ENCODE measurements at regions not wholly inside any gene's neighbourhood (a gene's known extent, or its start where the extent isn't known, plus 50 kb on each side); places are given as distances from the start of the nearest gene placed in this dataset.

DNA sequence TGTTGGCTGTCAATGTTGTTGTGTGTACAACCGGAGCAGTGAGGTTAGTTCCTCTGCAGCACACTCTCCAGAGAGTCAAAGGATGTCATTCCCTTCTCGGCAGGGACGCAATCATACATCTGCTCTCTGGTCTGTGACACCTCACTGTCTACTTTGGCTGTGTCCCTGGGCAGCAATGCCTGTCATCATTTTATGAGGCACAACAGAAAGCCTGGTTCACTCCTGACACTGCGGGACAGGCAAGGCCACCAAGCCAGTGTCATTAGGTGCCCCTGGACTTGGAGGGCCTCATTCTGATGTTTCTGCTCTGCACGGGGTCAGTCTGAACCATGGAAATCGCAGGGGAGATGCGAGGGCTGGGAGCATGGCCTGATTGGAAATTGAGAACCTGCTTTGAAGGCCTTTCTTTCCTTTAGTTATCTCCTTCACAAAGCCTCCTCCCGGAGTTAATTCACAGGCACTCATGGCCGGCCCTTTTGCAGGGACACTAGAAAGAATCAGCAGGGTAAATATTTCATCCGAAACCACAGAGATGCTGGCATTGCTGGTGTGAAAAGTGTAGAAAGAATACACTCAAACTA, 284.4 kb downstream of the ZNF536 start:
- Histone ChIP-seq H3K4me3 (no peak overlapping the region), H3K36me3 (no peaks in the 10 kb centered on the region), H3K27ac (no peak overlapping the region), H3K27me3 (replicated peaks; ENCODE audit: insufficient read depth) (no peaks in the 10 kb centered on the region), H3K4me1 (replicated peaks) (no peaks in the 10 kb centered on the region), H3K9me3 (no peaks in the 10 kb centered on the region)
- no peak for DNase-seq (ENCODE audit: low spot score)
- intact Hi-C loops (cut with DNase I): loop anchor here (10.0 kb wide), 1 partner anchor 882 kb away; no protein-coding TSS in a partner anchor
- 74% methylated on average over 10 of the region's 10 CpGs for WGBS
- TF ChIP-seq, protein P1, sequence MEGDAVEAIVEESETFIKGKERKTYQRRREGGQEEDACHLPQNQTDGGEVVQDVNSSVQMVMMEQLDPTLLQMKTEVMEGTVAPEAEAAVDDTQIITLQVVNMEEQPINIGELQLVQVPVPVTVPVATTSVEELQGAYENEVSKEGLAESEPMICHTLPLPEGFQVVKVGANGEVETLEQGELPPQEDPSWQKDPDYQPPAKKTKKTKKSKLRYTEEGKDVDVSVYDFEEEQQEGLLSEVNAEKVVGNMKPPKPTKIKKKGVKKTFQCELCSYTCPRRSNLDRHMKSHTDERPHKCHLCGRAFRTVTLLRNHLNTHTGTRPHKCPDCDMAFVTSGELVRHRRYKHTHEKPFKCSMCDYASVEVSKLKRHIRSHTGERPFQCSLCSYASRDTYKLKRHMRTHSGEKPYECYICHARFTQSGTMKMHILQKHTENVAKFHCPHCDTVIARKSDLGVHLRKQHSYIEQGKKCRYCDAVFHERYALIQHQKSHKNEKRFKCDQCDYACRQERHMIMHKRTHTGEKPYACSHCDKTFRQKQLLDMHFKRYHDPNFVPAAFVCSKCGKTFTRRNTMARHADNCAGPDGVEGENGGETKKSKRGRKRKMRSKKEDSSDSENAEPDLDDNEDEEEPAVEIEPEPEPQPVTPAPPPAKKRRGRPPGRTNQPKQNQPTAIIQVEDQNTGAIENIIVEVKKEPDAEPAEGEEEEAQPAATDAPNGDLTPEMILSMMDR (IDR thresholded peaks at IDR 0.05): no peak

DNA sequence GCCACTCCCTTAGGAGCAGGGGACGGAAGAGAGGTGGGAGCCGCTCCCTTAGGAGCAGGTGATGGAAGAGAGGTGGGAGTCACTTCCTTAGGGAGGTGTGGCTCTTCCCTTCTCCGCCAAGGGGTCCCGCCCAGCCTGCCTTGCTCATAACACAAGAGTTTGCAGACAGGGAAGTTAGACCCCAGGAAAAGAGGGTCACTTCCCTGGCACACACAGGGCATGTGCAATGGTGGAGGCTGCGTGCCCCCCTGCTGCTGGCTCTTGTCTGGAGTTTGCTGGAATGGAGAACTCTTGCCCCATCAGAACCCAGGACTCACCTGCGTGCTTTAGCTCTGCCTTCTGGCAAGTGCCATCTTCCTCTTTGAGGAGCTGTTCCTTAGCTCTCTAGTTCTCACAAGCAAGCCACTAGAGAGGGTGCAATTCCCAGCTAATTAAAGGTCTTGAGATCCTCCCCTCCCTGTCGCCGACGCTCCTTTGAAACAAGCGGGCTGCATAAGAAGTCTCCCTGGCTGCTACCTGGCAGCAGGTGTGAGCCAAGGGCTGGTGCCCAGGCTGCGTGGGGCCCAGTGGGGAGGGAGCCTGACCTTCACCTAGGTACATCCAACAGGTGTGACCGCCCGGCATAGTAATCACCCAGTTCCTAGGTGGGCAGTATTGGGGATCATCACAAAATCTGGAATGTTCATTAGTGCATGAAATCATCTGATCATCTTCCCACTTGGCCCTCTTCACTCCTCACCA, 281.6 kb downstream of the ZNF536 start:
- no peak for DNase-seq (ENCODE audit: low spot score)
- no peaks in the 10 kb centered on the region for H3K4me1 ChIP-seq (replicated peaks)
- H3K9me3 ChIP-seq: no peaks in the 10 kb centered on the region
- intact Hi-C loops (cut with DNase I): loop anchor here (10.0 kb wide), 1 partner anchor 879 kb away; no protein-coding TSS in a partner anchor
- no peak overlapping the region for H3K4me3 ChIP-seq
- H3K27me3 ChIP-seq (replicated peaks; ENCODE audit: insufficient read depth): no peaks in the 10 kb centered on the region
- WGBS: 73% methylated on average over 13 of the region's 13 CpGs
- no peaks in the 10 kb centered on the region for H3K36me3 ChIP-seq
- no peak overlapping the region for H3K27ac ChIP-seq
- TF ChIP-seq POLR2A (IDR thresholded peaks at IDR 0.05) (no peak), POLR2AphosphoS5 (IDR thresholded peaks at IDR 0.05) (no peak)
- TF ChIP-seq, protein P1 (IDR thresholded peaks at IDR 0.05): no peak

GRCh38 chr19:30652751-30653150, 280.6 kb downstream of the ZNF536 start:
- intact Hi-C loops (cut with DNase I): loop anchor here (10.0 kb wide), 1 partner anchor 878 kb away; no protein-coding TSS in a partner anchor
- H3K27me3 ChIP-seq (replicated peaks; ENCODE audit: insufficient read depth): peaks cover 2% of the 10 kb centered on the region
- H3K4me1 ChIP-seq (replicated peaks): no peaks in the 10 kb centered on the region
- WGBS: 91% methylated on average over 10 of the region's 10 CpGs
- no peak overlapping the region for H3K27ac ChIP-seq
- no peak for TF ChIP-seq POLR2A (IDR thresholded peaks at IDR 0.05)
- TF ChIP-seq, protein P1 (IDR thresholded peaks at IDR 0.05): no peak
- TF ChIP-seq POLR2AphosphoS5 (IDR thresholded peaks at IDR 0.05): no peak
- no peaks in the 10 kb centered on the region for H3K36me3 ChIP-seq
- no peaks in the 10 kb centered on the region for H3K9me3 ChIP-seq
- no peak overlapping the region for H3K4me3 ChIP-seq
- no peak for DNase-seq (ENCODE audit: low spot score)

DNA sequence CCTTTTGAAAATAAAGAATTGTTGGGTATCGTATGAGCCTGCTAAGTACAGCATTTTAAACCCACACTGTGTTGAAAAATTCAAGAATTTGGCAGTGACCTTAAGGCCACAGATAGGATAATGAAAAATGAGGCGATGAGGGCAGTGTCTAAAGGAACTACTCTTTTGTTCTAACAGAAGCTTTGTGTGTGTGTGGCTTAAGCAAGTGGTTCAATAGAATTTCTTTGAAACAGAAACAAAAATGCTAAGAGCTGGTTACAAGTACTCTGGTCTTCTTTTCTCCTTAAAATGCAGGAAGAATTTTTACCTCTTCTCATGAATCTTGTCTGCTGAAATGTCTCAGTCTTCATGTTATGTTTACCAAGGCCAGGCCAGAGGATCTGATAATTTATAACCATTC, 279.5 kb downstream of the ZNF536 start:
- H3K36me3 ChIP-seq: no peaks in the 10 kb centered on the region
- no peaks in the 10 kb centered on the region for H3K4me1 ChIP-seq (replicated peaks)
- DNase-seq (ENCODE audit: low spot score): no peak
- WGBS: 70% methylated on average over 2 of the region's 2 CpGs
- no peak overlapping the region for H3K27ac ChIP-seq
- TF ChIP-seq, protein P1 (IDR thresholded peaks at IDR 0.05): no peak
- TF ChIP-seq POLR2A (IDR thresholded peaks at IDR 0.05) (no peak), POLR2AphosphoS5 (IDR thresholded peaks at IDR 0.05) (no peak)
- intact Hi-C loops (cut with DNase I): loop anchor here (10.0 kb wide), 1 partner anchor 877 kb away; no protein-coding TSS in a partner anchor
- H3K9me3 ChIP-seq: no peaks in the 10 kb centered on the region
- peaks cover 3% of the 10 kb centered on the region for H3K27me3 ChIP-seq (replicated peaks; ENCODE audit: insufficient read depth)
- H3K4me3 ChIP-seq: no peak overlapping the region

Measured in prostate gland (tissue), 2 donors.